22Rv1 (cell line): ENCODE measurements at regions not wholly inside any gene's neighbourhood (a gene's known extent, or its start where the extent isn't known, plus 50 kb on each side); places are given as distances from the start of the nearest gene placed in this dataset.

Experiments
- CTCF ChIP-seq: fragments of 450-650 bp; IDR thresholded peaks from 2 replicates; pipeline ENCODE4 v1.5.1; 2017; ENCODE audit warnings: mild to moderate bottlenecking
- ZFX ChIP-seq: fragments of 450-650 bp; IDR thresholded peaks from 2 replicates; pipeline ENCODE4 v1.6.1; 2017; ENCODE audit warnings: antibody characterized with exemption, borderline replicate concordance

GRCh38 chr2:13916066-13916465 is 716.5 kb upstream of the LRATD1 start:
- no peak for TF ChIP-seq CTCF
- no peak for TF ChIP-seq ZFX
